Stomach (tissue), 4 donors: ENCODE measurements at regions not wholly inside any gene's neighbourhood (a gene's known extent, or its start where the extent isn't known, plus 50 kb on each side); places are given as distances from the start of the nearest gene placed in this dataset.

Source experiments
- EP300 ChIP-seq: sonication (generic); formaldehyde crosslinking; IDR thresholded peaks from one replicate; pipeline ENCODE4 v1.6.1; 2017; ENCODE audit warnings: antibody characterized with exemption
- POLR2A ChIP-seq, 4 donors: fragments of 450-650 bp; IDR thresholded peaks; one replicate each; pipeline ENCODE4 v1.6.1; 2016; ENCODE audit warnings: antibody characterized with exemption in 4 of 4, control low read depth in 2 of 4, mild to moderate bottlenecking in 1 of 4, moderate library complexity in 1 of 4
- POLR2AphosphoS5 ChIP-seq, 3 donors: sonication (generic); formaldehyde crosslinking; IDR thresholded peaks; one replicate each; pipeline ENCODE4 v1.6.1; 2016; ENCODE audit warnings: antibody characterized with exemption in 3 of 3
- TF ChIP-seq, protein P1 (sequence below), 7 experiments: fragments of 450-650 bp in 4 of 7; fragments of 200-600 bp in 3 of 7; sonication (generic) in 3 of 7; IDR thresholded peaks; one replicate each; pipeline ENCODE4 v1.5.1; 2016 to 2019; ENCODE audit warnings: antibody characterized with exemption in 7 of 7, control low read depth in 2 of 7, mild to moderate bottlenecking in 1 of 7

DNA sequence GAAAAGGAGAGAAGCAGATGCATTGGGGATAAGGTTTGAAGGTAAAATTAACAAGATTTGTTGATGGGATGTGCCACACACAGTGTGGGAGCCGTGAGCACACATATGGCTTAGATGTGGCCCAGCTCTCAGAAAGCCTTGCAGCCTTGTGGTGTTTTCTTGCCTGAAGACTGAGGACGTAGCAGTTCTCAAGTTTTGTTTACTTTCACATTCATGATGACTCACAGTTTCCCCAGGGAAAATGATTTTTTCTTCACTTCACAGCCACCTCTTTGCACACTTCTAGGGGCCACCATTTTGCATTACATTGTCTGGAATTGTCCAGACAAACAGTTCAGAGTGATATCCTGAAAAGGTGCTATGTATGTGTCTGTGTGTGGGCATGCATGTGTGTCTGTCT lies 126.2 kb downstream of the BASP1 start:
- TF ChIP-seq, protein P1, sequence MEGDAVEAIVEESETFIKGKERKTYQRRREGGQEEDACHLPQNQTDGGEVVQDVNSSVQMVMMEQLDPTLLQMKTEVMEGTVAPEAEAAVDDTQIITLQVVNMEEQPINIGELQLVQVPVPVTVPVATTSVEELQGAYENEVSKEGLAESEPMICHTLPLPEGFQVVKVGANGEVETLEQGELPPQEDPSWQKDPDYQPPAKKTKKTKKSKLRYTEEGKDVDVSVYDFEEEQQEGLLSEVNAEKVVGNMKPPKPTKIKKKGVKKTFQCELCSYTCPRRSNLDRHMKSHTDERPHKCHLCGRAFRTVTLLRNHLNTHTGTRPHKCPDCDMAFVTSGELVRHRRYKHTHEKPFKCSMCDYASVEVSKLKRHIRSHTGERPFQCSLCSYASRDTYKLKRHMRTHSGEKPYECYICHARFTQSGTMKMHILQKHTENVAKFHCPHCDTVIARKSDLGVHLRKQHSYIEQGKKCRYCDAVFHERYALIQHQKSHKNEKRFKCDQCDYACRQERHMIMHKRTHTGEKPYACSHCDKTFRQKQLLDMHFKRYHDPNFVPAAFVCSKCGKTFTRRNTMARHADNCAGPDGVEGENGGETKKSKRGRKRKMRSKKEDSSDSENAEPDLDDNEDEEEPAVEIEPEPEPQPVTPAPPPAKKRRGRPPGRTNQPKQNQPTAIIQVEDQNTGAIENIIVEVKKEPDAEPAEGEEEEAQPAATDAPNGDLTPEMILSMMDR (IDR thresholded peaks at IDR 0.05) = no peak
- TF ChIP-seq POLR2AphosphoS5 (IDR thresholded peaks at IDR 0.05) (peak in 1 of 3 donors; percentile 19), EP300 (no peak), POLR2A (IDR thresholded peaks at IDR 0.05) (no peak)
